GM04503 (cell line): ENCODE measurements at regions not wholly inside any gene's neighbourhood (a gene's known extent, or its start where the extent isn't known, plus 50 kb on each side); places are given as distances from the start of the nearest gene placed in this dataset.
"Not testable (repeated sequence)": the region's sequence is repeated elsewhere in the genome, so short reads cannot be mapped to it uniquely, and the experiment has no call there.

Experiments
- DNase-seq: peaks from one replicate; pipeline ENCODE4 v3.0.0-alpha.2; 2012; ENCODE audit warnings: low read depth

DNA sequence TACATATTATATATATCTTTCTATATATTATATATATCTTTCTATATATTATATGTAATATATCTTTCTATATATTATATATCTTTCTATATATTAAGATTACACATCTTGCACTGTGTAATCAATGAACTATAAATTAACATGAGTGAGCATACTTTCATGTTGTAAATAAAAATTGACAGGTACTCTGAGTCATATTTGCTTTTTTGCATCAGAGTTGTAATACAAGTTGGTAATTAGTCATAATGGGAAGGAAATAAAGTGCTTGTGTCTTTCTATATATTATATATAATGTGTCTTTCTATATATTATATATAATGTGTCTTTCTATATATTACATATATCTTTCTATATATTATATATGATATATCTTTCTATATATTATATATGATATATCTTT, 172.5 kb upstream of the MAGI2 start:
- DNase-seq = not testable (repeated sequence)

DNA sequence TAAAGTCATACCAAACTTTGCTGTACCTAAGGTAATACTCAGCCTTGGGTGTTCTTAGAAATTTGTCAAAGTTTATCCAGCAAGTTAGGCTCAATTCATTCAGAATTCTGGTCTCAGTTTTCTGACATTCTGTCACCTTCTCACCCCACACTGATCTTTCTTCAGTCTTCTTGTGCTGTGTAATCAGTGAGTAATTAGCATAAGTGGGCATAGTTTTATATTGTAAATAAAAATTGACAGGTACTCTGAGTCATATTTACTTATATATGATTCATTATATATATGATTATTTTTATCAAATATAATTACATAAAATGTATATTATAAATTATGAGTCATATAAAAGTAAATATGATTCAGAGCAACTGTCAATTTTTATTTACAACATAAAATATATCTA, 170.9 kb upstream of the MAGI2 start:
- no peak for DNase-seq

- DNase-seq = no peak
These were observed 169.3 kb upstream of the MAGI2 start for GRCh38 chr7:79622781-79623180.

GRCh38 chr7:79620291-79620690, 166.8 kb upstream of the MAGI2 start:
- no peak for DNase-seq

- no peak for DNase-seq
These were observed 165.7 kb upstream of the MAGI2 start for GRCh38 chr7:79619216-79619615.

DNA sequence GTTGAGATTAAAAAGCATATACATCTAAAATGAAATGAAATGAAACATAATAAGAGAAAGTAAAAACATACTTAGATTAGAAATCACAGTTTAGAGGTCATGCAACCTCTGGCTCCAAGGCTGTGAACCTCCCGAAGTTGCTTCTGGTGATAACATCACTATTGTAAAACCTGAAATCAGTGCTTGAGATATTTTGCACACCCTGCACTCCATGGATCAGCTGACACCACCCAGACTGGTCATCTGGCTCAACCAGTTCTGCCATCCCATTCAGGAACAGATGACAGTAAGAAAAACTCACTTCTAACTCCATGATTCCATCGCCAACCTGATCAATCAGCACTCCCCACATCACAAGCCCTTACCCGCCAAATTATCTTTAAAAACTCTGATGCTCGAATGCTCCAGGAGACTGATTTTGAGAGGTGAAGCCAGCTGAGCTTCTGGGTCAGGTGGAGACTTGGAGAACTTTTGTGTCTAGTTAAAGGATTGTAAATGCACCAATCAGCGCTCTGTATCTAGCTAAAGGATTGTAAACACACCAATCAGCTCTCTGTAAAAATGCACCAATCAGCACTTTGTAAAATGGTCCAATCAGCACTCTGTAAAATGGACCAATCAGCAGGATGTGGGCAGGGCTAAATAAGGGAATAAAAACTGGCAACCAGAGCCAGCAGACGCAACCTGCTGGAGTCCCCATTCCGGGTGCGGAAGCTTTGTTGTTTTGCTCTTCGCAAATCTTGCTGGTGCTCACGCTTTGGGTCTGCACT, 162.6 kb upstream of the MAGI2 start:
- no peak for DNase-seq

DNA sequence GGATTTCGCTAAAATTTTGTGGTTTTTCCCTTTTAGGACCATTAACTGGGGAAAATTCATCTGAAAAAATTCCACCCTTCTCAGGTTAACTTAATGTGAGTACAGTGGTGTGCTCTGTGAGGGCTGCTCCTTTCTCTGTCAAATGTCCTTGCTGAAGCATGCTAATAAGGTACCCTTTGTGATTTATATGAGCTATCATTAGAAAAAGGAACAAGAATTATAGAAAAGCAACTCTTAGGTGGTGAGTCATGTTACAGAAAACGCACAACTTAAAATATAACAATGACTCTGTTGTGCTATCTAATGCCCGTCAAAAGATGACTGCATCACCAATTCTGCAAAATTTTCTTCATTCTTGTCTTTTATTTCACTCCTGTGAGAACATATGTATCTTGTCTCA, 162.0 kb upstream of the MAGI2 start:
- DNase-seq = no peak

GRCh38 chr7:79612903-79613302, 159.4 kb upstream of the MAGI2 start:
- no peak for DNase-seq

DNA sequence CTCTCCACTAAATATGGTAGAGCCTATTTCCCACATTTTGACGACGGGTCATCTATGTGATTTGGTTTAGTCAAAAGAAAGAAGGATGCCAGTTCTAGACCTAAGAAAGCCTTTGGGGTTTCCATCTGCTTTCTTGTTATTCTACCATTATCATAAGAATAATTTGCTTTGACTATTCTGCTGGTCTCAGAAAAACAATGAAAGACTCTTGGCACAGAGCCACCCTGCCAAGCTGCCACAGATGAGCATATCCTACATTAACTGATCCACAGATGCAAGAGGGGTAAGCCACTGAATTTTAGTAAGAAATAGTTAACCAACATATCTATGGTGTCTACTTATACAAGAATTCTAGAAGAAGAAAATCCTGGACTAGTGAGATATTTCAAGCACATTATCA, 158.6 kb upstream of the MAGI2 start:
- no peak for DNase-seq

DNA sequence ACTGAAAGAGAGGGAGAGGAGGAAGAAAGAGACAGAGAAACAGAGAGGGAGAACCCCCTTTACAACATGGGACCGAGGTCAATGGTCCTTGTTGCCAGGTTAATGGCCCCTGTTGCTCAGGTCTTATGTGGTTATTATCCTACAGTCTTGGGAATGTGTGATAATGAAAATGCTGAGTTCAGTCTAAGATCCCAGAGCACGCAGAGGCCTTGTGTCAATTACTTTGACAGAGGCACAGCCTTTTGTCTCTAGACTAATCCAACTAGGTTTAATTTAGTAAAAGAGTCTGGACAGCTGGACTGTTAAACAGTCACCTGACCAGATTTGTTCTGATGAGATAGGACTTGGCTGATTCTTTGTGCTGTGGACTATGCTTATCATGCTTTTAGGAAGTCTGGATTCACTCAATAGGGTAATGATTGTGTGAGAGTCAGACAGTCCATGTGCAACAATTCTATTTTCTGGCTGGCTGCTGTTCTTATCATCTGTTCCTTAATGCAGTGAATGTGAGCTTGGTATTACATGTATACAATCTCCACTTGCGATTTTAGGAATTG, 157.4 kb upstream of the MAGI2 start:
- DNase-seq = no peak

- DNase-seq = peak; percentile 21
These were observed 156.8 kb upstream of the MAGI2 start for GRCh38 chr7:79610313-79610712.

GRCh38 chr7:79608005-79608404, 154.5 kb upstream of the MAGI2 start:
- DNase-seq = no peak

DNA sequence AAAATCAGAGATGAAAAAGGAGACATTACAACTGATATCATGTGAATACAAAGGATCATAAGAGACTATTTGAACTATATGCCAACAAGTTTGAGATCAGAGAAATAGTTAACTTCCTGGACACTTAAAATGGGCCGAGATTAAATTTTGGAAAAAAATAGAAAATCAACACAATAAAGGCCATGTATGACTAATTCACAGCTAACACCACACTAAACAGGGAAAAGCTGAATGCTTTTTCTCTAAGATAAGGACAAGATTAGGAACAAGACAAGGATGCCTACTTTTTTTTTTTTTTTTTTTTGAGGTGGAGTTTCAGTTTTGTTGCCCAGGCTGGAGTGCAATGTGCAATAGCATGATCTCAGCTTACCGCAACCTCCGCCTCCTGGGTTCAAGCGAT, 151.4 kb upstream of the MAGI2 start:
- no peak for DNase-seq

DNA sequence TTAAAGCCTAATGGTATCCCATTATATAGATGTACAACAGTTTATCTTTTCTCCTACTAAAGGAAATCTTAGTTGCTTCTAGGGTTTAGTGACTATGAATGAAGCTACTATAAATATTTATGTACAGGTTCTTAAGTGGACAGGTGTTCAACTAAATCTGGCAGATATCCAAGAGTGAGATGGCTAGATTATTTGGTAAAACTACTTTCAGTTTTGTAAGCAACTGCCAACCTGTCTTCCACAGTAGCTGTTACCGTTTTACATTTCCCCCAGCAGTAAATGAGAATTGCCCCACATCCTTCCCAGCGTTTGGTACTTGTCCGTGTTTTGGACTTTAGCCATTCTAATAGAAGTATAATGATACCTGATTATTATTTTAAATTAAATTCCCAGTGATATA, 144.9 kb upstream of the MAGI2 start:
- DNase-seq = no peak

GRCh38 chr7:79594671-79595070, 141.2 kb upstream of the MAGI2 start:
- DNase-seq = not testable (repeated sequence)

- no peak for DNase-seq
These were observed 140.4 kb upstream of the MAGI2 start for GRCh38 chr7:79593866-79594301.

GRCh38 chr7:79590916-79591623, 137.6 kb upstream of the MAGI2 start:
- no peak for DNase-seq

- no peak for DNase-seq
These were observed 136.9 kb upstream of the MAGI2 start for GRCh38 chr7:79590391-79590790.

DNA sequence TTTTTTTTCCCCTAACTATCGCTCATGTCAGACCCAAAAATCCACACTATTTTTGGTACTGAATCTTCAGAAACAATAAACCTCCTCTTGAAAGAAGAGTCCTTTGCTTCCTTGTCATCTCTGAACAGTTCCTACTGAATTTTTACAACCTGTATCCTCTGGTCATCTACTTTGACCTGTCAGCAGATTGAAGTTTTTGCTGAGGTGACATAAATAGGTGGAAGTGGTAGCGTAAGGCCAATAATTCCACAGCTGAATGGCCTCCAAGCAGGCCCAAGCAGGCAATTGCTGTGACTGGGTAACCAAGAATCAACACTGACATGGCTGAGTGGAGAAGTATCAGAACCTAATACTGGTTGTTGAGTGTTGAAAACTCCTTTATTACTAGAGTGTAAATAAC, 117.4 kb upstream of the MAGI2 start:
- no peak for DNase-seq

DNA sequence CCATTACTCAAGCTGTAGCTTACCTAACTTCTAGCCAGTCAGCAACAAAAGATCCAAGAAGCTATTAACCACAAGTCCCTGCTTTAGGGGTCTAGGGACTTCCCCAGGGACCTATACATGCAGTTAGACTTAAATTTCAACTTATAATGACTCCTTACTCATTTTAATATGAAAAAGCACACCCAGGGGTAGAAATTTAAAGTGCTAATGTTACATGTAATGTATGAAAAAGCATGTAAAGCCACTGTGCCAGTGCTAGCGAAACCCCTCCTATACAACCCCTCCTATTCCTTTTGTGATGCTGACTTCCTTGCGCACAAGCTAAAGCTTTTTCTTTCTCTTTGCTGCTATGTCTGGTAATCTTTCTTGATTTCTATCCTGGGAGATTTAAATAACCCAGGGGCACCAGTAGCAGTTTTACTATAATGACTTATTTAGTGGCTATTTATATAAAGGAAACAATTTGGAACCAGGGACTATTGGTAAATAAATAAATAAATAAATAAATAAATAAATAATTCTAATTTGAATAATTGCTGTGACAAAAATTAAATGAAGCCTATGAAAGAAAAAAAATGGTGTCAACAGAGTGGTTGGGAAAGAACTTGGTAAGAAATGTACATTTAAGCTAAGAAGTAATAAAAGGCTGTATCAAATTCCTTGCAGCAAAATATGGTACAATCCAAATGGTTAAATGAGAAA, 110.5 kb upstream of the MAGI2 start:
- no peak for DNase-seq

DNA sequence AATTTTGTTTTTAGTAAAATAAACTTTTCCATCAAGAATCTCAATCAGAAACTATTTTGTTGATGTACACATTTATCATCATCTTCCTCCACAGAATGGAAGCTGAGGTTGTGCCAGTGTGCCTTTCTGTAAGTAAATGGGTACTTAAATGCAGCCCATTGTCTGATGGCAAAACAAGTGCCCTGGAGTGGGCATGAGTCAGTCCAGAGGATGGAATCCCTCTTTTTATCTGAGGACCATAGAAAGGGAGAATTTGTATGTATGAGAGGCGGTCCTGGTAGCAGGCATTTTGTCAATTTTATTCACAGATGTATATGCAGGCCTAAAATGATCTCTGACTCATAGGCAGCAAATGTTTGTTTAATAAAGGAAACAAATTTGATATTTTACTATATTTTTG, 102.1 kb upstream of the MAGI2 start:
- DNase-seq = no peak

GRCh38 chr7:79553811-79554555, 100.5 kb upstream of the MAGI2 start:
- DNase-seq = no peak
